Endothelial cell (in vitro differentiated cells): ENCODE measurements at regions not wholly inside any gene's neighbourhood (a gene's known extent, or its start where the extent isn't known, plus 50 kb on each side); places are given as distances from the start of the nearest gene placed in this dataset.

Experiments
- DNase-seq: peaks from one replicate; pipeline ENCODE4 v3.0.0; 2021; ENCODE audit warnings: low spot score
- H3K27ac Mint-ChIP-seq: one replicate; pipeline ENCODE4 v1.8.0; 2021; ENCODE audit warnings: mixed read lengths, inconsistent platforms; ENCODE audit not compliant: unreplicated experiment
- H3K27me3 Mint-ChIP-seq: one replicate; pipeline ENCODE4 v1.8.0; 2021; ENCODE audit warnings: mild to moderate bottlenecking, moderate library complexity, mixed read lengths, inconsistent platforms; ENCODE audit not compliant: unreplicated experiment
- H3K36me3 Mint-ChIP-seq: one replicate; pipeline ENCODE4 v1.8.0; 2021; ENCODE audit warnings: mild to moderate bottlenecking, low read depth, mixed read lengths, inconsistent platforms; ENCODE audit not compliant: unreplicated experiment
- H3K4me1 Mint-ChIP-seq: one replicate; pipeline ENCODE4 v1.8.0; 2021; ENCODE audit warnings: mild to moderate bottlenecking, mixed read lengths, inconsistent platforms; ENCODE audit not compliant: unreplicated experiment
- H3K4me3 Mint-ChIP-seq: one replicate; pipeline ENCODE4 v1.8.0; 2021; ENCODE audit warnings: mild to moderate bottlenecking, mixed read lengths, inconsistent platforms; ENCODE audit not compliant: unreplicated experiment
- H3K9me3 Mint-ChIP-seq: one replicate; pipeline ENCODE4 v1.8.0; 2021; ENCODE audit warnings: mixed read lengths, inconsistent platforms; ENCODE audit not compliant: unreplicated experiment
- CTCF ChIP-seq: fragments of 200-600 bp; sonication (generic); IDR thresholded peaks from one replicate; pipeline ENCODE4 v1.5.0; 2021; ENCODE audit warnings: antibody characterized with exemption; ENCODE audit not compliant: unreplicated experiment

- no peak overlapping the region for H3K4me3 Mint-ChIP-seq
- TF ChIP-seq CTCF, result no peak
- no peaks in the 10 kb centered on the region for H3K4me1 Mint-ChIP-seq
- no peaks in the 10 kb centered on the region for H3K36me3 Mint-ChIP-seq
- H3K27me3 Mint-ChIP-seq, result no peaks in the 10 kb centered on the region
- H3K9me3 Mint-ChIP-seq, result no peaks in the 10 kb centered on the region
- no peak overlapping the region for H3K27ac Mint-ChIP-seq
- no peak for DNase-seq
These were observed 151.5 kb upstream of the CENPW start for GRCh38 chr6:126188279-126188909.

GRCh38 chr6:126195625-126196236 lies 144.2 kb upstream of the CENPW start:
- no peak overlapping the region for H3K27ac Mint-ChIP-seq
- H3K36me3 Mint-ChIP-seq, result no peaks in the 10 kb centered on the region
- TF ChIP-seq CTCF, result no peak
- no peak for DNase-seq
- H3K4me3 Mint-ChIP-seq, result no peak overlapping the region
- H3K4me1 Mint-ChIP-seq, result no peaks in the 10 kb centered on the region
- H3K9me3 Mint-ChIP-seq, result no peaks in the 10 kb centered on the region
- H3K27me3 Mint-ChIP-seq, result no peaks in the 10 kb centered on the region

- no peak for DNase-seq
- Mint-ChIP-seq H3K27ac (no peak overlapping the region), H3K4me1 (no peaks in the 10 kb centered on the region), H3K9me3 (no peaks in the 10 kb centered on the region), H3K27me3 (no peaks in the 10 kb centered on the region), H3K36me3 (no peaks in the 10 kb centered on the region), H3K4me3 (no peak overlapping the region)
- no peak for TF ChIP-seq CTCF
These were observed 141.3 kb upstream of the CENPW start for GRCh38 chr6:126198631-126199030.

GRCh38 chr6:126199466-126199865 lies 140.4 kb upstream of the CENPW start:
- no peak for TF ChIP-seq CTCF
- Mint-ChIP-seq H3K4me3 (no peak overlapping the region), H3K36me3 (no peaks in the 10 kb centered on the region), H3K27ac (no peak overlapping the region), H3K27me3 (no peaks in the 10 kb centered on the region), H3K4me1 (no peaks in the 10 kb centered on the region), H3K9me3 (no peaks in the 10 kb centered on the region)
- no peak for DNase-seq

GRCh38 chr6:126202707-126203106 lies 137.2 kb upstream of the CENPW start:
- Mint-ChIP-seq H3K36me3 (no peaks in the 10 kb centered on the region), H3K27me3 (no peaks in the 10 kb centered on the region), H3K4me1 (no peaks in the 10 kb centered on the region), H3K27ac (no peak overlapping the region), H3K4me3 (no peak overlapping the region), H3K9me3 (no peaks in the 10 kb centered on the region)
- no peak for DNase-seq
- no peak for TF ChIP-seq CTCF
